GM10847 (cell line): ENCODE measurements at regions not wholly inside any gene's neighbourhood (a gene's known extent, or its start where the extent isn't known, plus 50 kb on each side); places are given as distances from the start of the nearest gene placed in this dataset.

Experiments
- POLR2A ChIP-seq: IDR thresholded peaks from 2 replicates; pipeline ENCODE4 v1.6.1; 2011; ENCODE audit not compliant: insufficient read length; ENCODE audit errors: extremely low read depth

- no peak for TF ChIP-seq POLR2A
These were observed 98.7 kb downstream of the HTR5A start for GRCh38 chr7:155168597-155169480.

- no peak for TF ChIP-seq POLR2A
These were observed 99.5 kb downstream of the HTR5A start for GRCh38 chr7:155169498-155170065.

- no peak for TF ChIP-seq POLR2A
These were observed 100.2 kb downstream of the HTR5A start for GRCh38 chr7:155170331-155170730.

- TF ChIP-seq POLR2A: no peak
These were observed 102.0 kb downstream of the HTR5A start for GRCh38 chr7:155172141-155172540.

GRCh38 chr7:155173905-155174304 lies 103.8 kb downstream of the HTR5A start:
- no peak for TF ChIP-seq POLR2A

GRCh38 chr7:155178096-155178495 lies 108.0 kb downstream of the HTR5A start:
- no peak for TF ChIP-seq POLR2A

GRCh38 chr7:155181768-155182167 lies 111.6 kb downstream of the HTR5A start:
- TF ChIP-seq POLR2A: no peak

- no peak for TF ChIP-seq POLR2A
These were observed 112.4 kb downstream of the HTR5A start for GRCh38 chr7:155182406-155182970.

GRCh38 chr7:155183655-155184054 lies 113.5 kb downstream of the HTR5A start:
- no peak for TF ChIP-seq POLR2A

GRCh38 chr7:155184923-155185322 lies 112.8 kb upstream of the INSIG1 start:
- no peak for TF ChIP-seq POLR2A

GRCh38 chr7:155187061-155187785 lies 110.5 kb upstream of the INSIG1 start:
- no peak for TF ChIP-seq POLR2A

GRCh38 chr7:155188357-155188756 lies 109.3 kb upstream of the INSIG1 start:
- no peak for TF ChIP-seq POLR2A

- no peak for TF ChIP-seq POLR2A
These were observed 108.7 kb upstream of the INSIG1 start for GRCh38 chr7:155188821-155189581.

- no peak for TF ChIP-seq POLR2A
These were observed 108.1 kb upstream of the INSIG1 start for GRCh38 chr7:155189590-155189989.

- TF ChIP-seq POLR2A: no peak
These were observed 107.0 kb upstream of the INSIG1 start for GRCh38 chr7:155190688-155191087.
